UCSD-AML1 (cell line): ENCODE measurements at regions not wholly inside any gene's neighbourhood (a gene's known extent, or its start where the extent isn't known, plus 50 kb on each side); places are given as distances from the start of the nearest gene placed in this dataset.

Source experiments
- DNase-seq: peaks from one replicate; lab custom pipeline; 2025; ENCODE audit not compliant: unreplicated experiment; lab: John Stamatoyannopoulos, UW

DNA sequence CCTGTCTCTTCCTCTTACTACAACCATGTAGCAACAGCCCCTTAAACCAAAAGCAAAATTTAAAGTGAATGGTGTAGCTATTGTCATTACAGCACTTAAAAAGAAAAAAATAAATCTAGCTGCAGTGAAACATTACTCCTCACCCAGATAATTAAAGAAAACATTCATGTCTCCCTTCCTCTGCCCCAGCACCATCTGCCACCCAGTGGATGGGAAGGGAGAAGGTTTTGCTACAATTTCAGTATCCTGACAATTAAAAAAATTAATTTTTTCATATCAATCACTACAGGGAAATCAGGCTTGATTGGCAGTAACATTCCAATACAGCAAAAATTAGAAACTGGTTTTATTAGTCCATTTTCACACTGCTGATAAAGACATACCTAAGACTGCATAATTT, 147.4 kb upstream of the PUM3 start:
- DNase-seq, result no peak

GRCh38 chr9:2987679-2988078, 143.8 kb upstream of the PUM3 start:
- DNase-seq, result no peak

GRCh38 chr9:2985343-2985742, 141.4 kb upstream of the PUM3 start:
- no peak for DNase-seq

- no peak for DNase-seq
Observed at GRCh38 chr9:2984491-2984890, 140.6 kb upstream of the PUM3 start.

GRCh38 chr9:2979957-2980610, 136.2 kb upstream of the PUM3 start:
- no peak for DNase-seq

DNA sequence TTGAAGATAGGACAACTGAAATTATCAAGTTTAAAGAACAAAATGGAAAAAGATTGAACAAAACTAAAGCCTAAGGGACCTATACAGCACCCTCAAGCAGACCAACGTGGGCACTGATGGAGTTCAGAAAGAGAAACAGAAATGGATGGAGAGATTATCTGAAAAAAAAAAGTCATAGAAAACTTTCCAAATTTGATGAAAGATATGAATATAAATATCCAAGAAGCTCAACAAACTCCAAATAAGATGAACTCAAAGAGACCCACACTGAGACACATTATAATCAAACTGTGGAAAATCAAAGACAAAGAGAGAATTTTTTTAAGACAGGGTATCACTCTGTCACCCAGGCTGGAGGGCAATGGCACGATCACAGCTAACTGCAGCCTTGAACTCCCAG, 128.6 kb upstream of the PUM3 start:
- DNase-seq, result no peak

DNA sequence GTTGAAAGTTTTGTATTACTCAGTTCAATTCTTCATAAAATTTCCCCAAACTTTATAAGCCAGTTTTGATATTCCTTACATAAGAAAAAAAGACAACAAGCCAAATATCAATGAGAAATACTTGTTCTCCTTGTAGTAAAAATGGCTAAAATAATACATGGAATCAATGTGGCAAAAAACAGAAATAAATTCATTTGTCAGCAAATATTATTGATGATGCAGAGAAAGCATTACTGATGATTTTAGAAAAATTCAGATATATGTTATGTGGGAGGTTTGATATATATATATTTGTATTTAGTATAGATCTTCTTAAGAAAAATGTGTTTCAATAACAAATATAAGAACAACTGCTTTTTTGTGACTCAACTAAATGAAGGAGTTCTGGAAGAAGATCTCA, 127.0 kb upstream of the PUM3 start:
- no peak for DNase-seq

GRCh38 chr9:2967766-2968165, 123.9 kb upstream of the PUM3 start:
- no peak for DNase-seq

- no peak for DNase-seq
Observed at GRCh38 chr9:2966565-2967300, 122.8 kb upstream of the PUM3 start.

DNA sequence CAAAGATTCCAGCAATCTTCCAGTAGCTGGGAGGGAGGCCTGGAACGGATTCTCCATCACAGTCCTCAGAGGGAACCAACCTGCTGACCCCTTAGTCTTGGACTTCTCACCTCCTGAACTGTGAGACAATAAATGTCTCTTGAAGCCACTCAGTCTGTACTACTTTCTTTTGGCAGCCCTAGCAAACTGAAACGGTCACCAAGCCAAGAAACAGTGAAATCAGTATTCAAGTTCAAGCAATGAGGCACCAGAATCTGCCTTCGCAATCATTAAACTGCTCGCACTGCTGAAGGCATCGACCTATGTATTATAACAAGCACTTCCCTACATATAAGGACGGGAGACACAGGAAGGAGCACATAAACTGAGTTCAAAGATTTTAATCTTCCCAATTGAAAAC, 120.6 kb upstream of the PUM3 start:
- no peak for DNase-seq

GRCh38 chr9:2963307-2963706, 119.4 kb upstream of the PUM3 start:
- DNase-seq, result no peak

- no peak for DNase-seq
Observed at GRCh38 chr9:2962471-2963172, 118.7 kb upstream of the PUM3 start.

DNA sequence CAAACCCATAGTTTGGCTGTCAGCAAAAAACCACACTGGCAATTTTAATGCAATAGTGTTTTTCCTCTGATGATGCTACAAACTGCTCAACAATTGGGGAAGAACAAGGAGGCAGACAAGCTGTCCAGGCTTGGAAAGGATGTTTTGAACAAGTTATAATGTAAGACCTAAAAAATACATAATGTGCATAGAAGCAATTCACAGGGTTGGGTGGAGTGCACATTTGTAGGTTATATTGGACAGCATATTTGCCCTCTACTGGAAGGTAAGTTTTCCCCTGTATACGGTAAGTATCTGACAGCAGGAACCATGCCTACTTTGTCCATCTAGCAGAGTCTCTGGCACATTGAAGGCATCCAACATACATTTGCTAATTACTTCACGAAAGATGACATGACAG, 114.3 kb upstream of the PUM3 start:
- no peak for DNase-seq

GRCh38 chr9:2957656-2958200, 113.8 kb upstream of the PUM3 start:
- no peak for DNase-seq

- no peak for DNase-seq
Observed at GRCh38 chr9:2955575-2955974, 111.7 kb upstream of the PUM3 start.

DNA sequence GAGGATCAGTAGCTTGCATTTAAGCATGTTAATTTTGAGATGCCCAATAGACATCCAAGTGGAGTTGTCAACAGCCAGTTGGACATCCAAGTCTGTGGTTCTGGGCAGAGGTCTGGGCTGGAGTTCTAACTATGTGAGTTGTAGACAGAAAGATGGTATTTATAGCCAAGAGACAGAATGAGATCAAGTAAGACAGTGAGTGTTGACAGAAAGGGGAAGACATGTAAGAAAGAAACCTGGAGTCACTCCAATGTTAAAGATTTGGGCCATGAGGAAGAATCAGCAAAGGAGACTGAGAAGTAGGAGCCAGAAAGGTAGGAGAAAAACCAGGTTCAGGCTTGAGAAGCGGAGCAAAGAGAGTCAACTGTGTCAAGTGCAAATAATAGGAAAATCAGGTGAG, 95.5 kb upstream of the PUM3 start:
- DNase-seq, result no peak

DNA sequence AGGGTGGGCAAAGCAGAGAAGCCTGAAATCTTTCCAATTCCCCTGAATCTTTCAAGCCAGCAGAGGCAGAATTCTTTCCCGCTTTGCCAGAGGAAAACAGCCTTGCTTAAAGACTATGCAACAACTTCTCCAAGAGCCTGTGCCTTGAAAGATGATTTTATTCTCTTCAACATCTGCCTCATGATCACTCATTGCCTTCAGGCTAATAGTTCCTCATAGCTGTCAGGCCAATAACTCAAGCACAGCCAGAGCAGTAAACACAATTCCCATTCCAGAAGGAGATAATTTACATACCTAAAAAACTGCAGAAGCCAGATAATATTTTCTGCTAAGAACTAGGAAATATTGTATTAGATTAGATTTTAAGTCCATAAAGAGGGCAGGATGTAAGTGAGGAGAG, 92.3 kb upstream of the PUM3 start:
- DNase-seq, result no peak

GRCh38 chr9:2934883-2935282, 91.0 kb upstream of the PUM3 start:
- DNase-seq, result no peak

DNA sequence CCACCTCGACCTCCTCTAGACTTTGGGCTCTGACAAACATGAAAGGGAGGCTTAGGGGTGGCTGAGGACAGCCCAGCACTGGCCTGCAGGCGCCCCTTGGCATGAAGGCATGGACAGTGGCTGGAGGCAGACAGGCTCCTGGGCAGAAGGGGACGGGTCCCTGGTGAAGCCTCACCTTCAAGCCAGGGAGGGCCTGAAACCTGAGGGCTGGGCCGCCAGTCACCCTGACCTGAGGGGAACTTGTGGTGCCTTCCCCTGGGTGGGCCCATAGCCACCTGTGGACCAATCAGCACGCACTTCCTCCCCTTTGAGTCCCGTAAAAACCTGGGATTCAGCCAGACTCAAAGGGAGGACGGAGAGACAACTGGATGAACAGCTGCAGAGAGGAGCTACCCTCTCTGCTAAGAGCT, 90.4 kb upstream of the PUM3 start:
- DNase-seq, result no peak

GRCh38 chr9:2933165-2934095, 89.5 kb upstream of the PUM3 start:
- DNase-seq, result no peak

- no peak for DNase-seq
Observed at GRCh38 chr9:2928411-2928810, 84.5 kb upstream of the PUM3 start.
